Omental fat pad (tissue), 3 donors: ENCODE measurements at regions not wholly inside any gene's neighbourhood (a gene's known extent, or its start where the extent isn't known, plus 50 kb on each side); places are given as distances from the start of the nearest gene placed in this dataset.

ENCODE experiments used
- ATAC-seq: fragments of 150-250 bp; one replicate; pipeline ENCODE4 v1.9.1; 2016; ENCODE audit warnings: mild to moderate bottlenecking, moderate library complexity; ENCODE audit not compliant: low FRiP score
- DNase-seq: peaks from one replicate; pipeline ENCODE4 v3.0.0-alpha.2; 2019; ENCODE audit warnings: low spot score
- CTCF ChIP-seq, 3 donors: fragments of 450-650 bp; IDR thresholded peaks; one replicate each; pipeline ENCODE4 v1.5.1; 2016 to 2017; ENCODE audit warnings: antibody characterized with exemption in 3 of 3, mild to moderate bottlenecking in 3 of 3, moderate library complexity in 2 of 3

- no peak for DNase-seq
- no peak for ATAC-seq
- no peak for TF ChIP-seq CTCF (IDR thresholded peaks at IDR 0.05)
These were observed 74.2 kb upstream of the RNF217 start for GRCh38 chr6:124887872-124888580.

- TF ChIP-seq CTCF (IDR thresholded peaks at IDR 0.05) = no peak
- DNase-seq (no peak), ATAC-seq (no peak)
These were observed 73.5 kb upstream of the RNF217 start for GRCh38 chr6:124888581-124889371.

GRCh38 chr6:124901084-124901483, 61.2 kb upstream of the RNF217 start:
- no peak for TF ChIP-seq CTCF (IDR thresholded peaks at IDR 0.05)
- DNase-seq (no peak), ATAC-seq (no peak)

- DNase-seq (no peak), ATAC-seq (no peak)
- no peak for TF ChIP-seq CTCF (IDR thresholded peaks at IDR 0.05)
These were observed 58.4 kb upstream of the RNF217 start for GRCh38 chr6:124903797-124904196.

- TF ChIP-seq CTCF (IDR thresholded peaks at IDR 0.05) = no peak
- no peak for ATAC-seq
- no peak for DNase-seq
These were observed 54.6 kb upstream of the RNF217 start for GRCh38 chr6:124907596-124907995.
